Activated CD4-positive, CD25-positive, alpha-beta regulatory T cell treated with anti-CD3 and anti-CD28 coated beads, Interleukin-2, amount 50 U/mL, for 24 hours (primary cell): ENCODE measurements at regions not wholly inside any gene's neighbourhood (a gene's known extent, or its start where the extent isn't known, plus 50 kb on each side); places are given as distances from the start of the nearest gene placed in this dataset.

Source experiments
- ATAC-seq, 2 donors: fragments of 150-1000 bp; cut with Tn5 transposase; one replicate each; pipeline ENCODE4 v1.10.0; 2021; ENCODE audit warnings: mild to moderate bottlenecking in 1 of 2, moderate library complexity in 1 of 2

DNA sequence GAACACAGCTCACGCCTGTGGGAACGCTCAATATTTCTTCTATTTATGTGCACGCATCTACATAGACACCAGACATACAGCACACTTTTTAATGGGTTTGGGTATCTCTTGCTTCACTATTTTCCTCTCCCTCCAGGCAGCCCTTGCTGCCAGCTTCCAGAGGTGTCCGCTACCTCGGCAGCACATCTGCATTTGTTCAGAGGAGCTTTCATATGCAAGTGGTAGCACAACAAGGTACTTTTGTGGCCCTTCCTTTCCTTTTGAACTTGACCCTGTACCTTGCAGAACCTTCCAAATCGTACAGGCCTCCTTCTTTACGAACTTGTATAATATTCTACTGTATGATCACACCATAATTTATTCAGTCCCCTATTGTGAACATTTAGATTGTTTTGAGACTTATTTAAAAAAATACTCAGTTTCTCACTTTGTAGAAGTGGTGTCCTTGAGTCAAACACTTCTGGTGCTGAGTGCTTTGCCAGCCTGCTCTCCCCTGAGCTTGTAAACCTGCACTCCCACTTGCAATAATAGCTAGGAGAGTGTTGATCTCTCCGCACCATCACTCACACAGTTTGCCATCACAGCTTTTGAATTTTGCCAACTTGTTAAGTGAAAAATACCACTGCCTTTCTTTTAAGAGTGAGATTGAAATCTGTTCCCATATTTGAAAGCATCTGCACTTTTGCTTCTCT is 106.0 kb upstream of the ZNF32 start:
- ATAC-seq, result no peak

DNA sequence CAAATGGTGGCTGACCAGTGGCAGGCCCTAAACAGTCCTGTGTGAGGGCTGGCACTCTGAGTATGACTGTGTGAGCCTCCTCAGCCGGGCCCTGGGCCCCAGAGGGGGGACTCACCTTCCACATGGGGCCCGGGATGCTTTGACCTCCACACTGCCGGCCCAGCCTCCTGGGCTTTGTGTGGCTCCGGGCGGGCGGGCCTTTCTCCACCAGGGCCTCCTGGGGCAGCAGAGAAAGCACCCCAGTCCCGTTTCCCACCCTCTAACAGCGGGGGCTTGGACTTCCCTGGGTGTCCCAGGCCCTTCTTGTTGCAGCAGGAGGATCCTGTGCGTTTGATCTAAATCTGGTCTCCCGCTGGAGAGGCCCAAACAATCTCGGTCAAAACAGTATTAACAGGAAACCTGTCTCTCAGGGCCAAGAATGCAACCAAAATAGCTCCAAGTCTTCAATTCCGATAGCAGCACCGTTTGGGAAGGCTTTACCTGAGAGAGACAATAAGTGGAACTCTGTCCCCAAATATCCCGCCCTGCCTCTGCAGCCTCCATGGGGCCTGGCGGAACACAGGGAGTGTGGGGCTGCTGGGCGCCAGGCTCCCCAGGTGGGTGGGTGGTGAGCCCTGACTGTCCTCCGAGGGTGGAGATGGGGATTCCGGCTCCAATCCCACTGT is 104.8 kb upstream of the ZNF32 start:
- ATAC-seq, result no peak

- no peak for ATAC-seq
These were observed 104.0 kb upstream of the ZNF32 start for GRCh38 chr10:43752682-43753081.

DNA sequence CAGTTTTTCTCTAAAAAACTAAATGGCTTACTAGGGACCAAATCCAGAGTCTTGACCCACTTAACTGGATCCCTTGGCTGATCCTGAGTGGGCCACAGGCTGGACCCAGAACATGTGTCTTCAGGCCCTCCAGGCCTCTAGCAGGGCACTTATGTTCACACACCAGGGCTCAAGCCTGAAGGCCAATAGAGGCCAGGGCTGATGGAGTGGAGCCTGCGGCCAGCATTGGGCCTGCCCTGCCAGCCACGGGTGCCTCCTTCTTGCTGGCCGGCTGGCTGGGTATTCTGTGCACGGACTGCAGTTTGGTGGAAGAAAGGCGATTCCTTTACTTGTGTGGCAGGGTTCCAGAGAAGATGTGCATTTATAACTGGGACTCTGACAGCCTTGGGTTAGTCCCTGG is 103.0 kb upstream of the ZNF32 start:
- no peak for ATAC-seq

DNA sequence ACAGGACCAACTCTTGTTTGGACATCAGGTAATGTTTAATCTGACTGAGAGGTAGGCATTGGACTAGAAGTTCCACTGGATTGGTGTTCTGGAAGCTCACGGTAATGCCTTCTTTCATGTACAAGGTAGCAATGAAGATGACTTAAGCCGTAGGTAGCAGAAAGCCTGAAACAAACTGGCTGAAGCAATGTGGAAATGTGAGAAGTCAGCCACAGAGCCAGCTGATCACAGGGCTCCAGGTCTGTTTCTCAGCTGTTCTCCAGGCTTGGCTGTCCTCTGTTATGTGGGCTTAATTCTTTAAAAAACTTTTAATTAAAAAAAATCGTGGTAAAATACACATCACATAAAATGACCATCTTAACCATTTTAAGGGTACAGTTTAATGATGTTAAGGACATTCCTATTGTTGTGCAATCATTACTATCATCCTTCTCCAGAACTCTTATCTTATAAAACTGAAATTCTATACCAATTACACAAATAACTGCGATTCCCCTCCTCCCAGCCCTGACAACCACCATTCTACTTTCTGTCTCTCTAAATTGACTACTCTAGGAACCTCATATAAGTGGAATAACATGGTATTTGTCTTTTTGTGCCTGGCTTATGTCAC is 101.4 kb upstream of the ZNF32 start:
- no peak for ATAC-seq

DNA sequence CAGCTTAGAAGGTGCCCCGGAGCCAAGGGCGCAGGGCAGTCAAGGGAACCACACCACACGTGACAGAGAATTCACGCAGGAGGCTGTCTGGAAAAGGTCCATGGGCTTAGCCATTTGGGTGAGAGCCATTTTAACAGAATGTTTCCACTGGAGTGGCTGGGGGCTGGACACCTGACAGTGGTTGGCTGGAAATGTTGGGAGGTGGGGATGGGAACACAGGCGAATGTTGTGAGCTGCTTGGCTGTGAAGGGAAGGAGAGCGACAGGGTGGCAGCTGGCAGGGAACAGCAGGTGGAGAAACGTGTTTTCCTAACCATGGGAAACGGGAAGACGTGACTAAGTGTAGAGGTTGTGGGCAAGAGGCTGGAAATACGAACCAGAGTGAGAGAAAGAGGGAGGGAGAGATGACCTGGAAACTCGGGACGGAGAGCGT is 100.5 kb upstream of the ZNF32 start:
- ATAC-seq, result no peak

DNA sequence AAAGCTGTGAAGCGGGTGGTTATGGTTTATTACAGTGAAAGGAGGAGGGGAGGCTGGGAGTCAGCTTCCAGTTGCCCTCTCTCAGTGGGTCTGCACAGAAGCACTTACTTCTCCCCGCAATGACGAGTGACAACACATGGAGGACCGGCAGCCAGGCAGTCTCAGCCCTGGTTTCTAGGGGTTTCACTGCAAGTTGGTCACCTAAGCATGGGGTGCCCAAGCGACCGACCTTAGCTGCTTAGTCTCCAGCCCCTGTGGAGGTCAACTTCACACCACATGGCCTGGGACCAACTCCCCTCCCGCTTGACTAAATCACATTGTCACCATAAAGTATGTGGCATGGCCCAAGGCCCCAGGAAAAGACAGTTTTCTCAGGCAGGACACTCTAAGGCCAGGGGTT is 99.9 kb upstream of the ZNF32 start:
- no peak for ATAC-seq

DNA sequence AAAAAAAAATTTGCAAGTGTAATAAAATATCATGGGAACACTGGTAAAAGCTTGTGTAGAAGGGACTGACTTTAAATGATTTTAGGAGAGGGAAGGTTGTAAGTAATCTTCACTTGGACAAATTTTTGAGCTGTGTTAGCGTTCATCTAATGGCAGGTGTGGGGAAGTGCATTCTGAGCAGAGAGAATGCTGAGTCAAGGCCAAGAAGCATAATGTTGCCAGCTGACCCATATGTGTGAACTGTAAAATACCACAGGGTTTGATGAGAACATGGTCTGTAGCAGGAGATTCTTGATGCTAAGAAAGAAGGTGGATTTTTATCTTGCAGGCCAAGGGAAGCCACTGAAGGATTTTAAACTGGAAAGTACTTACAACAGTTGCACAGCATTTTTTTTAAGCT is 98.2 kb upstream of the ZNF32 start:
- ATAC-seq, result no peak

GRCh38 chr10:43739161-43739560 is 90.5 kb upstream of the ZNF32 start:
- no peak for ATAC-seq

- ATAC-seq, result no peak
These were observed 88.3 kb upstream of the ZNF32 start for GRCh38 chr10:43737003-43737402.

GRCh38 chr10:43735907-43736306 is 87.2 kb upstream of the ZNF32 start:
- ATAC-seq, result no peak

DNA sequence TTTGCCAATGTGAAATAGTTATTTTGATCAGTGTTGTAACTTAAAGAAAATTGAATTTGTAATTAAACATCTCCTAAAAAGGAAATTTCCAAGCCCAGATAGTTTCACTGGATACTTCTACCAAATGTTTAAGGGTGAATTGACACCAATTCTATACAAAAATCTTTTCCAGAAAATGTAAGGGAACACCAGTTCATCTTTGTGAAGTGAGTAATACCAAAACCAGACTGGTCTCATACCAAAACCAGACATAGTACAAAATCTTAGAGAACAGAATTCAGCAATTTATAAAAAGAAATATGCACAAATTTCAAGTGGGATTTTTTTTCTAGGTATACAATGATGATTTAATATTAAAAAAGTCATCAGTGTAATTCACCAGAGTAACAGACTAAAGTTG is 86.0 kb upstream of the ZNF32 start:
- ATAC-seq, result no peak

GRCh38 chr10:43731486-43731885 is 82.8 kb upstream of the ZNF32 start:
- no peak for ATAC-seq

DNA sequence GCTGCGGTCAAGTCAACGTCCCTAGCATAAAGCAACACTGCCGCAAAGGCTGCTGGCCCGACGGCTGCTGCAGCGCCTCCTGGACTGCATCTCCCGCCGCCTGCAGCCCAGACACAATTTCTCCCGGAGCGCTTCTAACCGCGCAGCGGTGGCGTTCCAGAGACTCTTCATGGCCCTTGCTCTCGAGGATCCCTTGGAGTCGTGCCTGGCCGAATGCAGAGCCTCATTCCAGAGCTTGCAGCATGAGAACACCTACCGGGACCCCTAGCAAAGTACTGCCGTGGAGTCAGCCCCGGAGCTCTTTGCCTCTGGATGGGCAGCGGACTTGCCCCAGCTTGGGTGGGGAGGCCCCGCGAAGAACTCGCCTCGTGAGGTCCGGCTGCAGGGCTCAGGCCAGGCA is 79.7 kb upstream of the ZNF32 start:
- no peak for ATAC-seq

DNA sequence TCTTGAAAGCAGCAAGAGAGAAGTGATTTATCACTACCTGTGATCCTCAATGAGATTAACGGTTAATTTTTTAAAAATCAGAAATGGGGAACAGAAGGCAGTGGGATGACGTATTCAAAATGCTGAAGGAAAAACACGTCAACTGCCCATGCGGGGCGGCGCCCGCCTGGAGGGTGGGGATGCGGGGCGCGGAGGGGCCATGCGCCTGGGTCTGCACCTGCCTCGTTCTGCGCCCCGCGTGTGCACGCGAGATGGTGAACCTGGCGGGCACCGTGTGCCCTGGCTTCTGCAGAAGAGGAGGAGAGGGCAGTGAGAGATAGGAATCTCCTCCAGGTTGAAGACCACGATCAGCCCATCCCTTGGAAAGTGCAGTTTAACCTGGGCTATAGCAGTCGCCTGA is 79.3 kb upstream of the ZNF32 start:
- ATAC-seq, result no peak

DNA sequence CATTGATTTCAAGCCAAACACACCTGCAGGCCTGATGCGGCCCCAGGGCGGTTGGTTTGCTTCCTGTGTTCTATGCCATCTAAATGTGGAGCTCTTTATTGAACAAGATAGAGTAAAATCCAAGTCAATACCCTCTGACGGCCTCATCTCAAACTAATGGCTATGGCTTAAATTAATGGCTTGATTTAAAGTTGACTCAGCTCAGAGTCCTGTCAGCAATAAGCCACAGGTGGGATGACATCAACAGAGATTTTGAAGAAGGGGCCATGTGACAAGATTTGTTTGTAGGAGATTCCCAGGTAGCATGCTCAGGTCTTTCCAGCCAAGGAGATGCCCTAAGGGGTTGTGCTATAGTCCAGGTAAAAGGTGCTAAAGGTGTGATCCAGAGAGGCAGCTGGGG is 66.7 kb upstream of the ZNF32 start:
- ATAC-seq, result no peak

DNA sequence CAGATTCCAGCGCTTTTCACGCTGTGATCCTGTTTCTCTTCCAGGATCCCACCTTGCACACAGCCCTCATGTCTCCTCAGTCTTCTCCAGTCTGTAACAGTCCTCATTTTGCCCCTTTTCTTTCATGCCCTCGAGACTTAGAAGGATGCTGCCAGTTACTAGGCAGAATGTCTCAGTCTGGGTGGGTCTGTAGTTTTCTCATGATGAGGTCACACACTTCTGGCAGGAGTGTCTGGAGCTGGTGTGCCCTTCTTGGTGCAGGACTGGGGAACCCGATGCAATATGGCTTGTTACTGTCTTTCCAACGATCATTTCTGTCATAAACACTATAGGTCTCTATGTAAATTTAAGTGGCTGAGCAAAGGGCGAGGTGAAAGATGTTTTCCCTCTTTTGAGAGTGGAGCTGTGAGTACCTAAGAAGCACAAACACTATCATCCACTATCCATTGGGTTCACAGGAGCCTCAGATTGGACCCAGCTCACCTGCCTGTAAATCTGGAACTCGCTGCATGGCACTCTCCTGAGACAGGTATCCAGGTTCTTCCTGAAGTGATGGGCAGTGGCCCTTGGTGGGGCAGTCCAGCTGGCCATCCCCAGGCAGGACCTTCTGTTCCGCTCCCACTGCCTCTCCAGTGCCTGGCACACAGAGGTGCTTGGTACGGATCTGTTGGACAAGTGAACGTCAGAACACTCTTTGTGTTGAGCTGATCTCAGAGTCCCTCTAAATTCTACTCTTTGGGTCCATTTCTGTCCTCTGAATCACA is 64.3 kb upstream of the ZNF32 start:
- no peak for ATAC-seq

GRCh38 chr10:43710772-43711471 is 62.2 kb upstream of the ZNF32 start:
- no peak for ATAC-seq

GRCh38 chr10:43708262-43708661 is 59.6 kb upstream of the ZNF32 start:
- no peak for ATAC-seq

DNA sequence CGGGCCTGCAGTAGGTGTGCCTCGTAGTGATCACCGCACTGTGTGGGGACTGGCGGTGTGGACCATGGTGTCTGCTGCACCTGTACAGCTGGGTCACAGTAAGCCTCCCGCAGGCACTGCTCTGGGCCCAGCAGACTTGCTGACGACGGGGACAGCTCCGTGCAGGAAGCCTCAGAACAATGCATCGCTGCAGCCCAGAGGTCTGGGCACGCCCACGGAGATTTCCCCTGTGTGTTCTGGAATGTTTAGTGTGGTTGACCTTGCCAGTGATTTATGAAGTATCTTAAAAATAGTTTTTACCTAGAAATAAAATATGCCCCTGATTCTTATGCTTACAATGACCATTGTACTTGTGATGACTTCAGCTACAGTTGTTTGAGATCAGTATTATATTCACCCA is 59.1 kb upstream of the ZNF32 start:
- ATAC-seq, result no peak

- no peak for ATAC-seq
These were observed 57.5 kb upstream of the ZNF32 start for GRCh38 chr10:43706166-43706565.

- no peak for ATAC-seq
These were observed 54.6 kb upstream of the ZNF32 start for GRCh38 chr10:43703286-43703685.

DNA sequence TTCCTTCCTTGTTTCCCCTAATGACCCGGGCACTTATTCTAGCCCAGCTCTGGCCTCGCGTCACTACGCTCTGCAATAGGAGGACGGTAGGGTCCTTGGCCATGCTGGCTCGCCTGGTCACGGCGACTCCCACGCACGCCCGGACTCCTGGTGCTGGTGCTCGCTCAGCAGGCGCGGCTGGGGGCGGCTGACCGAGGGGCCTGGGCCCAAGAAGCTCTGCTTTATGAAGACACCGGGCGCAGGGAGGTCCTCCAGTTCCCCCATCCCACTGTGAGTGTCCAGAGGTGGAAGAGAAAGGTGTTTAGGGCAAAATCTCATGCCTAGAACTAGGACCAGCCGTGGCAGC is 54.2 kb upstream of the ZNF32 start:
- ATAC-seq, result no peak
